Epithelial cell of proximal tubule (primary cell): ENCODE measurements at regions not wholly inside any gene's neighbourhood (a gene's known extent, or its start where the extent isn't known, plus 50 kb on each side); places are given as distances from the start of the nearest gene placed in this dataset.

Experiments
- DNase-seq: peaks from one replicate; pipeline ENCODE4 v3.0.0-alpha.2; 2011; ENCODE audit warnings: low read depth
- H3K4me3 ChIP-seq: 2 replicates; pipeline ENCODE4 v1.5.1; 2011; ENCODE audit warnings: low read depth, mild to moderate bottlenecking, low read length
- CTCF ChIP-seq: conservative IDR thresholded peaks from 2 replicates; pipeline ENCODE4 v1.5.1; 2012; ENCODE audit warnings: low read depth, mild to moderate bottlenecking, low read length

GRCh38 chr5:5794118-5794560 lies 371.7 kb downstream of the ICE1 start:
- DNase-seq: no peak
- TF ChIP-seq CTCF: no peak
- no peak overlapping the region for H3K4me3 ChIP-seq

GRCh38 chr5:5793242-5794117 lies 371.0 kb downstream of the ICE1 start:
- no peak for DNase-seq
- TF ChIP-seq CTCF: no peak
- H3K4me3 ChIP-seq: no peak overlapping the region

GRCh38 chr5:5792106-5792505 lies 369.6 kb downstream of the ICE1 start:
- TF ChIP-seq CTCF: no peak
- no peak for DNase-seq
- H3K4me3 ChIP-seq: no peak overlapping the region

GRCh38 chr5:5788793-5789192 lies 366.3 kb downstream of the ICE1 start:
- no peak for TF ChIP-seq CTCF
- DNase-seq: no peak
- no peak overlapping the region for H3K4me3 ChIP-seq

- H3K4me3 ChIP-seq: no peak overlapping the region
- no peak for DNase-seq
- no peak for TF ChIP-seq CTCF
Observed at GRCh38 chr5:5787373-5787772, 364.9 kb downstream of the ICE1 start.

- H3K4me3 ChIP-seq: no peak overlapping the region
- DNase-seq: no peak
- no peak for TF ChIP-seq CTCF
Observed at GRCh38 chr5:5784101-5784500, 361.6 kb downstream of the ICE1 start.

GRCh38 chr5:5783021-5783420 lies 360.5 kb downstream of the ICE1 start:
- no peak overlapping the region for H3K4me3 ChIP-seq
- no peak for DNase-seq
- TF ChIP-seq CTCF: no peak
